ENCODE measurements at regions not wholly inside any gene's neighbourhood (a gene's known extent, or its start where the extent isn't known, plus 50 kb on each side); places are given as distances from the start of the nearest gene placed in this dataset.

GRCh38 chr2:71822463-71822862 is 325.2 kb downstream of the CYP26B1 start:
- ATAC-seq, result no peak
- Histone ChIP-seq H3K9me3 (ENCODE audit: control insufficient read depth, insufficient read depth, low read depth, low read length) (no peaks in the 10 kb centered on the region), H3K27me3 (ENCODE audit: control insufficient read depth, insufficient read depth, low read length) (no peaks in the 10 kb centered on the region; the same call in 1 of the 2 replicates), H3K4me1 (ENCODE audit: control insufficient read depth, insufficient read depth, low read length) (no peaks in the 10 kb centered on the region), H3K27ac (ENCODE audit: low read length) (no peak overlapping the region), H3K4me3 (ENCODE audit: low read depth in 2 of 2, low read length in 2 of 2) (no peak overlapping the region), H3K36me3 (ENCODE audit: control insufficient read depth, insufficient read depth, low read length) (no peaks in the 10 kb centered on the region)
- no peak for TF ChIP-seq CTCF (IDR thresholded peaks at IDR 0.05)
- no peak for TF ChIP-seq SIN3A (IDR thresholded peaks at IDR 0.05; ENCODE audit: borderline replicate concordance, insufficient read depth, low read depth, low read length)
- TF ChIP-seq POLR2AphosphoS5 (IDR thresholded peaks at IDR 0.05; ENCODE audit: low read depth, low read length), result no peak
- no peak for TF ChIP-seq REST (IDR thresholded peaks at IDR 0.05; ENCODE audit: insufficient read depth in 1 of 2, low read depth in 2 of 2, low read length in 1 of 2)
- TF ChIP-seq TCF7L2 (IDR thresholded peaks at IDR 0.05; ENCODE audit: low read depth, low read length), result no peak
- ChIA-PET POLR2A (no interaction called here), CTCF (no interaction called here)
- BruUV-seq (replicated peaks), result no TSS peak
- in situ Hi-C loops (cut with HindIII; ENCODE audit: low pct_unique_long_range_greater_than_20kb, low sequenced_read_pairs) (no loop called here), intact Hi-C loops (cut with micrococcal nuclease; ENCODE audit: unreplicated experiment) (no loop called here)
- no peak for DNase-seq (ENCODE audit: low read depth, low spot score)

- Histone ChIP-seq H3K27me3 (ENCODE audit: control insufficient read depth, insufficient read depth, low read length) (no peaks in the 10 kb centered on the region; the same call in 1 of the 2 replicates), H3K9me3 (ENCODE audit: control insufficient read depth, insufficient read depth, low read depth, low read length) (no peaks in the 10 kb centered on the region), H3K4me1 (ENCODE audit: control insufficient read depth, insufficient read depth, low read length) (no peaks in the 10 kb centered on the region), H3K27ac (ENCODE audit: low read length) (no peak overlapping the region), H3K36me3 (ENCODE audit: control insufficient read depth, insufficient read depth, low read length) (no peaks in the 10 kb centered on the region), H3K4me3 (ENCODE audit: low read depth in 2 of 2, low read length in 2 of 2) (no peak overlapping the region)
- ATAC-seq (no peak), DNase-seq (ENCODE audit: low read depth, low spot score) (no peak)
- intact Hi-C loops (cut with micrococcal nuclease; ENCODE audit: unreplicated experiment), result no loop called here
- CTCF ChIA-PET, result no interaction called here
- POLR2A ChIA-PET, result no interaction called here
- BruUV-seq (replicated peaks), result no TSS peak
- in situ Hi-C loops (cut with HindIII; ENCODE audit: low pct_unique_long_range_greater_than_20kb, low sequenced_read_pairs), result no loop called here
- TF ChIP-seq REST (IDR thresholded peaks at IDR 0.05; ENCODE audit: insufficient read depth in 1 of 2, low read depth in 2 of 2, low read length in 1 of 2) (no peak), SIN3A (IDR thresholded peaks at IDR 0.05; ENCODE audit: borderline replicate concordance, insufficient read depth, low read depth, low read length) (no peak), TCF7L2 (IDR thresholded peaks at IDR 0.05; ENCODE audit: low read depth, low read length) (no peak), POLR2AphosphoS5 (IDR thresholded peaks at IDR 0.05; ENCODE audit: low read depth, low read length) (no peak), CTCF (IDR thresholded peaks at IDR 0.05) (no peak)
These were observed 325.8 kb downstream of the CYP26B1 start for GRCh38 chr2:71821856-71822255.
